ENCODE measurements at regions not wholly inside any gene's neighbourhood (a gene's known extent, or its start where the extent isn't known, plus 50 kb on each side); places are given as distances from the start of the nearest gene placed in this dataset.

GRCh38 chr12:92032101-92032500 is 113.5 kb downstream of the BTG1 start:
- DNase-seq (ENCODE audit: low read depth in 2 of 2), result no peak

- DNase-seq (ENCODE audit: low read depth in 2 of 2), result peak; percentile 27 to 74
Measured at GRCh38 chr12:92030618-92031017, 115.0 kb downstream of the BTG1 start.

GRCh38 chr12:92029902-92030586 is 115.6 kb downstream of the BTG1 start:
- no peak for DNase-seq (ENCODE audit: low read depth in 2 of 2)

GRCh38 chr12:92029136-92029535 is 116.5 kb downstream of the BTG1 start:
- no peak for DNase-seq (ENCODE audit: low read depth in 2 of 2)

GRCh38 chr12:92028441-92028709 is 117.3 kb downstream of the BTG1 start:
- peak; percentile 25 to 46 for DNase-seq (ENCODE audit: low read depth in 2 of 2)

GRCh38 chr12:92027701-92028440 is 117.8 kb downstream of the BTG1 start:
- DNase-seq (ENCODE audit: low read depth in 2 of 2), result no peak

- no peak for DNase-seq (ENCODE audit: low read depth in 2 of 2)
Measured at GRCh38 chr12:92027243-92027642, 118.4 kb downstream of the BTG1 start.

- no peak for DNase-seq (ENCODE audit: low read depth in 2 of 2)
Measured at GRCh38 chr12:92025462-92026207, 120.0 kb downstream of the BTG1 start.

- no peak for DNase-seq (ENCODE audit: low read depth in 2 of 2)
Measured at GRCh38 chr12:92022093-92022492, 123.6 kb downstream of the BTG1 start.

GRCh38 chr12:92021666-92022035 is 124.0 kb downstream of the BTG1 start:
- DNase-seq (ENCODE audit: low read depth in 2 of 2), result no peak

GRCh38 chr12:92020983-92021665 is 124.5 kb downstream of the BTG1 start:
- DNase-seq (ENCODE audit: low read depth in 2 of 2), result no peak

GRCh38 chr12:92019491-92020277 is 126.0 kb downstream of the BTG1 start:
- no peak for DNase-seq (ENCODE audit: low read depth in 2 of 2)

GRCh38 chr12:92012691-92013090 is 133.0 kb downstream of the BTG1 start:
- DNase-seq (ENCODE audit: low read depth in 2 of 2), result no peak

- DNase-seq (ENCODE audit: low read depth in 2 of 2), result no peak
Measured at GRCh38 chr12:92010853-92011701, 134.6 kb downstream of the BTG1 start.

GRCh38 chr12:92010368-92010767 is 135.3 kb downstream of the BTG1 start:
- DNase-seq (ENCODE audit: low read depth in 2 of 2), result no peak

- DNase-seq (ENCODE audit: low read depth in 2 of 2), result no peak
Measured at GRCh38 chr12:92008345-92008744, 137.3 kb downstream of the BTG1 start.

- no peak for DNase-seq (ENCODE audit: low read depth in 2 of 2)
Measured at GRCh38 chr12:92007787-92008186, 137.9 kb downstream of the BTG1 start.

- no peak for DNase-seq (ENCODE audit: low read depth in 2 of 2)
Measured at GRCh38 chr12:92003701-92004100, 141.9 kb downstream of the BTG1 start.

- peak in 1 of 2 donors; percentile 19 for DNase-seq (ENCODE audit: low read depth in 2 of 2)
Measured at GRCh38 chr12:92002673-92003382, 142.8 kb downstream of the BTG1 start.

- DNase-seq (ENCODE audit: low read depth in 2 of 2), result no peak
Measured at GRCh38 chr12:92002195-92002649, 143.4 kb downstream of the BTG1 start.

Data from lung microvascular endothelial cell (primary cell).